Common myeloid progenitor, CD34-positive (primary cell): ENCODE measurements at regions not wholly inside any gene's neighbourhood (a gene's known extent, or its start where the extent isn't known, plus 50 kb on each side); places are given as distances from the start of the nearest gene placed in this dataset.

Experiments
- CTCF ChIA-PET: fragments of 350-600 bp; sonication (Branson Sonifier 250); formaldehyde crosslinking; loops from one replicate; lab custom pipeline; 2021; ENCODE audit warnings: antibody characterized with exemption; lab: Charles Lee
- POLR2A ChIA-PET: fragments of 350-600 bp; sonication (Branson Sonifier 250); formaldehyde crosslinking; loops from one replicate; lab custom pipeline; 2021; ENCODE audit warnings: antibody characterized with exemption; lab: Charles Lee
- DNase-seq, 3 donors: peaks; one replicate each; pipeline versions ENCODE4 v3.0.0 to v3.0.0-alpha.2; 2013
- H3K27ac ChIP-seq, 2 experiments: 1 replicate in 1 of 2; 2 replicates in 1 of 2; pipeline ENCODE4 v1.7.0; 2013; ENCODE audit warnings: inconsistent platforms in 2 of 2, low read length in 2 of 2, mild to moderate bottlenecking in 2 of 2, low read depth in 1 of 2, moderate library complexity in 1 of 2; ENCODE audit not compliant: severe bottlenecking in 2 of 2, insufficient read depth in 1 of 2, poor library complexity in 1 of 2
- H3K27me3 ChIP-seq, 5 experiments: replicated peaks in 2 of 5; 1 replicate in 3 of 5; 2 replicates in 2 of 5; pipeline versions ENCODE4 v1.6.1 to v1.7.0; 2013; ENCODE audit warnings: low read length in 4 of 5, mild to moderate bottlenecking in 2 of 5, moderate library complexity in 2 of 5, inconsistent platforms in 1 of 5; ENCODE audit not compliant: insufficient read depth in 5 of 5, control insufficient read depth in 4 of 5
- H3K36me3 ChIP-seq, 4 experiments: 1 replicate in 2 of 4; 2 replicates in 2 of 4; pipeline versions ENCODE4 v1.6.1 to v1.7.0; 2013; ENCODE audit warnings: low read length in 3 of 4, control low read depth in 1 of 4, mild to moderate bottlenecking in 1 of 4; ENCODE audit not compliant: control insufficient read depth in 4 of 4, insufficient read depth in 4 of 4
- H3K4me1 ChIP-seq, 4 experiments: 1 replicate in 3 of 4; 2 replicates in 1 of 4; pipeline versions ENCODE4 v1.6.1 to v1.7.1; 2013; ENCODE audit warnings: low read length in 3 of 4, mild to moderate bottlenecking in 3 of 4, control low read depth in 1 of 4, inconsistent platforms in 1 of 4, moderate library complexity in 1 of 4; ENCODE audit not compliant: control insufficient read depth in 4 of 4, insufficient read depth in 4 of 4; ENCODE audit errors: control extremely low read depth in 1 of 4
- H3K4me3 ChIP-seq, 7 experiments: 1 replicate in 4 of 7; 2 replicates in 3 of 7; pipeline versions ENCODE4 v1.5.1 to v1.7.0; 2013; ENCODE audit warnings: mild to moderate bottlenecking in 7 of 7, low read length in 6 of 7, moderate library complexity in 6 of 7, inconsistent platforms in 2 of 7, low read depth in 2 of 7, control low read depth in 1 of 7; ENCODE audit not compliant: insufficient read depth in 4 of 7, control insufficient read depth in 1 of 7; ENCODE audit errors: extremely low read depth in 1 of 7
- H3K9me3 ChIP-seq, 5 experiments: 1 replicate in 4 of 5; 2 replicates in 1 of 5; pipeline versions ENCODE4 v1.6.1 to v1.7.1; 2013; ENCODE audit warnings: low read length in 4 of 5, mild to moderate bottlenecking in 2 of 5, inconsistent platforms in 1 of 5, low read depth in 1 of 5, moderate library complexity in 1 of 5; ENCODE audit not compliant: control insufficient read depth in 4 of 5, insufficient read depth in 2 of 5; ENCODE audit errors: control extremely low read depth in 1 of 5
- WGBS: methylation state at CpG from one replicate; pipeline ENCODE4 v1.1.5; 2013; ENCODE audit not compliant: insufficient coverage; 5-methylcytosine and 5-hydroxymethylcytosine counted together

DNA sequence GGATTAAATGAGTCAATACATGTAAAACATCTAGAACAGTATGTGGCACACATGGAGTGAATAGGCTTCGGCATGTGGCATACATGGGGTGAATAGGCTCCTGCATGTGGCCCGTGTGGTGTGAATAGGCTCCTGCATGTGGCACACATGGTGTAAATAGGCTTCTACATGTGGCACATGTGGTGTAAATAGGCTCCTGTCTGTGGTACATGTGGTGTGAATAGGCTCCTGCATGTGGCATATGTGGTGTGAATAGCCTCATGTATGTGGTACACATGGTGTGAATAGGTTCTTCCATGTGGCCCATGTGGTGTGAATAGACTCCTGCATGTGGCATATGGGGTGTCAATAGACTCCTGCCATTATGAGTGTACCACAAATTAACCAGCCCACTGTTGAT is 219.1 kb upstream of the KIRREL3 start:
- ChIA-PET POLR2A (no interaction called here), CTCF (no interaction called here)
- H3K4me1 ChIP-seq = no peaks in the 10 kb centered on the region
- no peaks in the 10 kb centered on the region for H3K9me3 ChIP-seq
- H3K27me3 ChIP-seq = peaks cover 0 to 11% (median 6%) of the 10 kb centered on the region in 5 experiments
- 96% methylated on average over 2 of the region's 2 CpGs for WGBS
- no peaks in the 10 kb centered on the region for H3K36me3 ChIP-seq
- no peak overlapping the region for H3K27ac ChIP-seq
- H3K4me3 ChIP-seq = no peak overlapping the region
- DNase-seq = no peak

GRCh38 chr11:127218275-127218608 is 217.7 kb upstream of the KIRREL3 start:
- no peaks in the 10 kb centered on the region for H3K4me1 ChIP-seq
- no peak for DNase-seq
- peaks cover 0 to 7% (median 6%) of the 10 kb centered on the region in 5 experiments for H3K27me3 ChIP-seq
- no peak overlapping the region for H3K27ac ChIP-seq
- no peak overlapping the region for H3K4me3 ChIP-seq
- 100% methylated on average over 1 of the region's 3 CpGs for WGBS
- ChIA-PET POLR2A (no interaction called here), CTCF (no interaction called here)
- H3K9me3 ChIP-seq = no peaks in the 10 kb centered on the region
- H3K36me3 ChIP-seq = no peaks in the 10 kb centered on the region

GRCh38 chr11:127217452-127218274 is 217.1 kb upstream of the KIRREL3 start:
- no peaks in the 10 kb centered on the region for H3K4me1 ChIP-seq
- H3K27me3 ChIP-seq = peaks cover 0 to 6% (median 4%) of the 10 kb centered on the region in 5 experiments
- CTCF ChIA-PET = no interaction called here
- no peak overlapping the region for H3K4me3 ChIP-seq
- POLR2A ChIA-PET = no interaction called here
- H3K27ac ChIP-seq = no peak overlapping the region
- DNase-seq = no peak
- H3K9me3 ChIP-seq = no peaks in the 10 kb centered on the region
- WGBS = 73% methylated on average over 3 of the region's 7 CpGs
- no peaks in the 10 kb centered on the region for H3K36me3 ChIP-seq

- no peaks in the 10 kb centered on the region for H3K36me3 ChIP-seq
- POLR2A ChIA-PET = no interaction called here
- DNase-seq = no peak
- H3K4me3 ChIP-seq = no peak overlapping the region
- H3K27me3 ChIP-seq = no peaks in the 10 kb centered on the region
- CTCF ChIA-PET = interaction anchor here (1.4 kb wide), 1 partner anchor 13 kb away, joined by 4 read pairs; no protein-coding TSS in a partner anchor
- no peak overlapping the region for H3K27ac ChIP-seq
- H3K4me1 ChIP-seq = no peaks in the 10 kb centered on the region
- peaks cover 0 to 18% (median 5%) of the 10 kb centered on the region in 5 experiments for H3K9me3 ChIP-seq
- 94% methylated on average over 3 of the region's 3 CpGs for WGBS
Measured at GRCh38 chr11:127205688-127206217, 205.2 kb upstream of the KIRREL3 start.

GRCh38 chr11:127203490-127203889 is 202.9 kb upstream of the KIRREL3 start:
- POLR2A ChIA-PET = no interaction called here
- H3K27ac ChIP-seq = no peak overlapping the region
- no CpG with 5 or more reads among the region's 3 CpGs for WGBS
- no peak overlapping the region for H3K4me3 ChIP-seq
- peaks cover 0 to 18% (median 5%) of the 10 kb centered on the region in 5 experiments for H3K9me3 ChIP-seq
- H3K27me3 ChIP-seq = no peaks in the 10 kb centered on the region
- no peaks in the 10 kb centered on the region for H3K36me3 ChIP-seq
- DNase-seq = no peak
- CTCF ChIA-PET = no interaction called here
- H3K4me1 ChIP-seq = no peaks in the 10 kb centered on the region

DNA sequence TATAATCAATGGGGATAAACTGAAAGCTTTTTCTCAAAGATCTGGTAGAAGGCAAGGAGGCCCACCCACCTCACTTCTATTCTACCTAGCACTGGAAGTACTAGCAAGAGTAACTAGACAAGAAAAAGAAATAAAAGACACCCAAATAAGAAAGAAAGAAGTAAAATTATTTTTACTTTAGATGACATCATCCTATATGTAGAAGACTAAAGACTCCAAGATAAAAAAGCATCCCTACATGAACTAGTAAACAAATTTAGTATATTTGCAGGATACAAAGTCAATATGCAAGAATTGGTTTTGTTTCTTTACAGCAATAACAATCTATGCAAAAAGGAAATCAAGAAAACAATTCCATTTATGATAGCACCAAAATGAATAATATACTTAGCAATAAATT is 201.5 kb upstream of the KIRREL3 start:
- Histone ChIP-seq H3K27me3 (no peaks in the 10 kb centered on the region), H3K4me3 (no peak overlapping the region), H3K36me3 (no peaks in the 10 kb centered on the region), H3K9me3 (peaks cover 0 to 10% (median 1%) of the 10 kb centered on the region in 5 experiments), H3K27ac (no peak overlapping the region), H3K4me1 (no peaks in the 10 kb centered on the region)
- no peak for DNase-seq
- POLR2A ChIA-PET = no interaction called here
- CTCF ChIA-PET = no interaction called here

DNA sequence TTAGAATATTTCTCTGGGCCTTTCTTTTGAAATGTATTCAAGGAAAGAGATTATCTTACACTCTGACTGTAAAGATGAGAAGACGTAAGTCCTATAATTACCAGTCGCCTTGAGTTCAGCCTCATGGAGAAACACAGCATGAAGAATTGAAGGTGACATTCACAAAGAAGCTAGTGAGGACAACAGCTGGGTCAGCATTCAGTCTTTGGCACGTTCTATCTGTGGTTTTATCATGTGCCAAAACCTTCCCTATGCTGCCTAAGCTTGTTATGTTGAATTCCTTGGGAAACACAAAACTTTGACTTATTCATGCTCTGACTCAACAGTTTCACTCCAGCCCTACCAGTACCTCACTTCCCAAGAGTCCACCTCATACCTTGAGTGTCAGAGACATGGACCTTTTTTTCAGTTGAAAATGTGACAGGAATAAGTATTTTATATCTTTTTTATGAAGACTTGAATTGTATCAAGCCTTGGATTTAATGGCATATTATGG is 198.8 kb upstream of the KIRREL3 start:
- Histone ChIP-seq H3K4me1 (no peaks in the 10 kb centered on the region), H3K27me3 (peaks cover 0 to 6% (median 0%) of the 10 kb centered on the region in 5 experiments), H3K4me3 (no peak overlapping the region), H3K9me3 (peaks cover 0 to 1% (median 0%) of the 10 kb centered on the region in 5 experiments), H3K36me3 (no peaks in the 10 kb centered on the region), H3K27ac (no peak overlapping the region)
- no peak for DNase-seq
- CTCF ChIA-PET = no interaction called here
- WGBS = 86% methylated on average over 3 of the region's 3 CpGs
- POLR2A ChIA-PET = no interaction called here
